BLaER1 (cell line): ENCODE measurements at regions not wholly inside any gene's neighbourhood (a gene's known extent, or its start where the extent isn't known, plus 50 kb on each side); places are given as distances from the start of the nearest gene placed in this dataset.

Source experiments
- H3K27ac ChIP-seq: shearing (Covaris generic); formaldehyde crosslinking; 2 replicates; pipeline ENCODE4 v1.8.1; 2022
- H3K27me3 ChIP-seq: shearing (Covaris generic); formaldehyde crosslinking; 2 replicates; pipeline ENCODE4 v1.8.1; 2022
- H3K36me3 ChIP-seq: shearing (Covaris generic); formaldehyde crosslinking; 2 replicates; pipeline ENCODE4 v1.8.1; 2022
- H3K4me1 ChIP-seq: shearing (Covaris generic); formaldehyde crosslinking; 2 replicates; pipeline ENCODE4 v1.8.1; 2022
- H3K4me2 ChIP-seq: shearing (Covaris generic); formaldehyde crosslinking; 2 replicates; pipeline ENCODE4 v1.8.1; 2022
- H3K4me3 ChIP-seq: shearing (Covaris generic); formaldehyde crosslinking; 2 replicates; pipeline ENCODE4 v1.8.1; 2022
- H3K9ac ChIP-seq: shearing (Covaris generic); formaldehyde crosslinking; 2 replicates; pipeline ENCODE4 v1.8.1; 2022
- H3K9me3 ChIP-seq: shearing (Covaris generic); formaldehyde crosslinking; 2 replicates; pipeline ENCODE4 v1.8.1; 2022
- H4K20me1 ChIP-seq: shearing (Covaris generic); formaldehyde crosslinking; 2 replicates; pipeline ENCODE4 v1.8.1; 2022
- Cebpa-rat ChIP-seq: shearing (Covaris generic); IDR thresholded peaks from 2 replicates; pipeline ENCODE4 v1.8.1; 2022

- TF ChIP-seq Cebpa-rat = no peak
- no peaks in the 10 kb centered on the region for H3K4me1 ChIP-seq
- no peaks in the 10 kb centered on the region for H3K36me3 ChIP-seq
- H3K4me2 ChIP-seq = no peak overlapping the region
- H3K27me3 ChIP-seq = no peaks in the 10 kb centered on the region
- H3K9me3 ChIP-seq = no peaks in the 10 kb centered on the region
- no peak overlapping the region for H3K9ac ChIP-seq
- H4K20me1 ChIP-seq = no peaks in the 10 kb centered on the region
- no peak overlapping the region for H3K27ac ChIP-seq
- no peak overlapping the region for H3K4me3 ChIP-seq
These were observed 615.6 kb upstream of the ADAMTS9 start for GRCh38 chr3:65303431-65303830.

DNA sequence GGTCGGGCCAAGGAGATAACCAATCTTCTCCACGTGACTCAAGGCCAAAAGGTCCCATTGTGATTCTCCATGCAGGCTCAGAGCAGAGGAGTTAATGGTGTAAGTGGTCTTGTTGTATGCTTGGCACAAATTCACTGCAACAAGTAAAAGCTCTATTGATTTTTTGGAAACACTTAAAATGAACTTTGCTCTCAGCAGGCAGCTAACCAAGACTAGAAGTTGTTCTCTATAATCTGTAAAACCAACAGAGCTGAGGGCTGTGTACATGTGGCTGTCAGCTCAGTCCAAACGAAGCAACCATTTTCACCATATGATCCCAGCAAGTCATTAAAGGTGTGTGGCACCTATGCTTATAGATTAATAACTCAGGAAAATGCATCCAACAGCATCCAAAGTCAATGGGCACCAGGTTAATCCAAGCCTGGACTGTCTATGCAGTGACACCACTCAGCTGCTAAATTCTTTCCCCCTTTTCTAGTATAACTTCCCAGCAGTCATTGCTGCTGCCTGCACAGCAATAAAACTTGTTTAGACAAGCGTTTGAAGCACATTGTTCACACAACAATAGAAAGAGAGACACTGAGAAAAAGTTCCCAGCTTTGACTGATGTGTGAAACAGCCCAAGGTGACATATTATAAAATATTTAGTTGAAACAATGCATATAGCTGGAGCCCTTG is 603.8 kb upstream of the ADAMTS9 start:
- H3K4me1 ChIP-seq = no peaks in the 10 kb centered on the region
- no peak overlapping the region for H3K27ac ChIP-seq
- H3K4me3 ChIP-seq = no peak overlapping the region
- no peak overlapping the region for H3K9ac ChIP-seq
- H4K20me1 ChIP-seq = no peaks in the 10 kb centered on the region
- H3K9me3 ChIP-seq = no peaks in the 10 kb centered on the region
- no peaks in the 10 kb centered on the region for H3K36me3 ChIP-seq
- no peak for TF ChIP-seq Cebpa-rat
- H3K4me2 ChIP-seq = no peak overlapping the region
- no peaks in the 10 kb centered on the region for H3K27me3 ChIP-seq

- Histone ChIP-seq H3K27ac (no peak overlapping the region), H3K27me3 (no peaks in the 10 kb centered on the region), H3K4me1 (no peaks in the 10 kb centered on the region), H3K4me2 (no peak overlapping the region), H3K4me3 (no peak overlapping the region), H4K20me1 (no peaks in the 10 kb centered on the region), H3K9ac (no peak overlapping the region), H3K36me3 (no peaks in the 10 kb centered on the region), H3K9me3 (no peaks in the 10 kb centered on the region)
- TF ChIP-seq Cebpa-rat = no peak
These were observed 601.0 kb upstream of the ADAMTS9 start for GRCh38 chr3:65288776-65289175.

DNA sequence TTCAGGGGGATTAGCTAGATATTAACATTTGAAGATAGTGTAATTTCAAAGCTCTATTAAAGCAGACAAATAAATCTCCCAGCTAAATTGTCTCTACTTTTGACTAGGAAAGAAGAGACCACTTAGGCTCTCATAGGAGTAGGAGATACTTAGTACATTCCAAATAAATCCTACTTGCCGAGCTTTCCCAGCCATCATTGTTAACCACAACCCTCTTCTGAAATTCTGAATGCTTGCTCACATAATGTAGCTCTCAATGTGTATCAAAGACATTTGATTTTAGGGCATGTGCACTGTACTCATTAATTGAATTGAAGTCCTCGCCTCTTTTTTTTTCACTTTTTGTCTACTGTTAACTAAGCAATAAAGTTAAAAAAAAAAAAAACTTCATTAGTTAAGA is 598.2 kb upstream of the ADAMTS9 start:
- no peak for TF ChIP-seq Cebpa-rat

DNA sequence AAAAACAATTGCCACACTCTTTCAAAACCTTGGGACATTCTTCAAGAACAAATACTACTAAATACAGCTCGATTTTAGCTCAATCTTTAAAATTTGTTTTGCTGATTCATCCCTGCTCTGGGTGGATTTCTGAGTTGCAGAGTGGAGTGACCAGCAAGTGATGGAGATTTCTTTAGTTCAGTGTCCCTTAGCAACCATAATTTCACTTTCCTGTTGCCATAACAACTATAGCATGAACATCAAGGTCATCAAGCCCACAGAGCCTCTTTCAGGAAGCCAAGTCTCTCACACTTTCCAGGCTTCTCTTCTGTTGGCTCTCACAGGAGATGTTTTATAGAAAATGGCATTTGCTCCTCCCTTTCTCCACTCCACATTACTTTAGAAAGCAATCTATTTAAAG is 597.2 kb upstream of the ADAMTS9 start:
- no peaks in the 10 kb centered on the region for H3K27me3 ChIP-seq
- no peak overlapping the region for H3K4me3 ChIP-seq
- no peak overlapping the region for H3K9ac ChIP-seq
- H3K4me2 ChIP-seq = no peak overlapping the region
- H3K36me3 ChIP-seq = no peaks in the 10 kb centered on the region
- H3K4me1 ChIP-seq = no peaks in the 10 kb centered on the region
- H3K9me3 ChIP-seq = no peaks in the 10 kb centered on the region
- TF ChIP-seq Cebpa-rat = no peak
- H4K20me1 ChIP-seq = no peaks in the 10 kb centered on the region
- no peak overlapping the region for H3K27ac ChIP-seq

More for the DNA sequence above, 598.2 kb upstream of the ADAMTS9 start:
- Histone ChIP-seq H3K4me2 (no peak overlapping the region), H3K27ac (no peak overlapping the region), H3K4me3 (no peak overlapping the region), H3K36me3 (no peaks in the 10 kb centered on the region), H4K20me1 (no peaks in the 10 kb centered on the region), H3K9me3 (no peaks in the 10 kb centered on the region), H3K9ac (no peak overlapping the region), H3K4me1 (no peaks in the 10 kb centered on the region), H3K27me3 (no peaks in the 10 kb centered on the region)

DNA sequence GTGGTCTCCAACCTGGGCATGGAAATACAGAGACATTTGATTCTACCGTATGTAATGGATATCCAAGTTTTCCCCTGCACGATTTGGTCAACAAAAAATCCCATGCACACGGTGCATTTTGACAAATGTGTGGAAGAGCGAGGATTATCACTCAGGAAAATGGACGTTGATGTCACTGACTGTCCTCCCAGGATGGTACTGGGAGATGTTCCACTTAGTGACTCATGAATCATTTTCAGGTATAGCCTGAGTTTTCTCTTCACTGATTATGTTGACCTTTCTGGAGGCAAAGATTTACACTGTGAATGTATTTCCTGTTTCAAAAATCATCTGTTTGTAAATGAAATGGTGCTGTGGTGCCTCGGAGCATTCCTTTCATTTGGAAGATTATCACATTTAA is 596.7 kb upstream of the ADAMTS9 start:
- TF ChIP-seq Cebpa-rat = no peak

GRCh38 chr3:65279225-65279782 is 591.5 kb upstream of the ADAMTS9 start:
- no peaks in the 10 kb centered on the region for H3K9me3 ChIP-seq
- H3K4me3 ChIP-seq = no peak overlapping the region
- H3K27me3 ChIP-seq = no peaks in the 10 kb centered on the region
- no peak overlapping the region for H3K9ac ChIP-seq
- no peak for TF ChIP-seq Cebpa-rat
- H3K27ac ChIP-seq = no peak overlapping the region
- no peaks in the 10 kb centered on the region for H3K36me3 ChIP-seq
- no peaks in the 10 kb centered on the region for H3K4me1 ChIP-seq
- H4K20me1 ChIP-seq = no peaks in the 10 kb centered on the region
- no peak overlapping the region for H3K4me2 ChIP-seq

More for the DNA sequence above, 596.7 kb upstream of the ADAMTS9 start:
- Histone ChIP-seq H3K27me3 (no peaks in the 10 kb centered on the region), H3K36me3 (no peaks in the 10 kb centered on the region), H3K4me1 (no peaks in the 10 kb centered on the region), H3K27ac (no peak overlapping the region), H4K20me1 (no peaks in the 10 kb centered on the region), H3K9ac (no peak overlapping the region), H3K4me2 (no peak overlapping the region), H3K9me3 (no peaks in the 10 kb centered on the region), H3K4me3 (no peak overlapping the region)

GRCh38 chr3:65277798-65278197 is 590.0 kb upstream of the ADAMTS9 start:
- Histone ChIP-seq H3K9me3 (no peaks in the 10 kb centered on the region), H3K4me3 (no peak overlapping the region), H3K9ac (no peak overlapping the region), H3K4me1 (no peaks in the 10 kb centered on the region), H4K20me1 (no peaks in the 10 kb centered on the region), H3K4me2 (no peak overlapping the region), H3K36me3 (no peaks in the 10 kb centered on the region), H3K27me3 (no peaks in the 10 kb centered on the region), H3K27ac (no peak overlapping the region)
- no peak for TF ChIP-seq Cebpa-rat

GRCh38 chr3:65276551-65276950 is 588.8 kb upstream of the ADAMTS9 start:
- no peak for TF ChIP-seq Cebpa-rat
- no peak overlapping the region for H3K27ac ChIP-seq
- no peaks in the 10 kb centered on the region for H3K9me3 ChIP-seq
- H3K36me3 ChIP-seq = no peaks in the 10 kb centered on the region
- no peak overlapping the region for H3K4me2 ChIP-seq
- H3K27me3 ChIP-seq = no peaks in the 10 kb centered on the region
- H3K4me1 ChIP-seq = no peaks in the 10 kb centered on the region
- no peak overlapping the region for H3K4me3 ChIP-seq
- H3K9ac ChIP-seq = no peak overlapping the region
- no peaks in the 10 kb centered on the region for H4K20me1 ChIP-seq

DNA sequence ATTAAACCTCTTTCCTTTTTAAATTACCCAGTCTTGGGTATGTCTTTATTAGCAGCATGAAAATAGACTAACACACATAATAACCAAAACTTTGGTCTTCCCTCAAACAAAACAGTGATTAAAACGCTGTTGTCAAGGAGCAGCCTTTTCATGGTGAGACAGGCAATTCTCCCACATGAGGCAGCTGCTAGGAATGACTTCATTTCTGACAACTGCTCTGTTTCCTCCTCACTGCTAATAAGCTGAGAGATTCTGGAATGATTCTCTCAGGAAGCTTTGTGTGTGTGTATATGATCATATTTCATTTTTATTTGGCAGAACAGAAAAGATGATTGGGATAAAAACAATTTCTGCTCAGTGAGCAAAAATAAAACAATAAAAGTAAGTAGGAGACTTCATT is 580.6 kb upstream of the ADAMTS9 start:
- Histone ChIP-seq H3K27me3 (no peaks in the 10 kb centered on the region), H3K36me3 (no peaks in the 10 kb centered on the region), H3K4me1 (no peaks in the 10 kb centered on the region), H3K4me3 (no peak overlapping the region), H3K9ac (no peak overlapping the region), H3K9me3 (no peaks in the 10 kb centered on the region), H3K27ac (no peak overlapping the region), H3K4me2 (no peak overlapping the region), H4K20me1 (no peaks in the 10 kb centered on the region)
- no peak for TF ChIP-seq Cebpa-rat
